CMK (cell line): ENCODE measurements at regions not wholly inside any gene's neighbourhood (a gene's known extent, or its start where the extent isn't known, plus 50 kb on each side); places are given as distances from the start of the nearest gene placed in this dataset.

Experiments used
- DNase-seq: peaks from one replicate; pipeline ENCODE4 v3.0.0-alpha.2; 2010; ENCODE audit warnings: low read depth

DNA sequence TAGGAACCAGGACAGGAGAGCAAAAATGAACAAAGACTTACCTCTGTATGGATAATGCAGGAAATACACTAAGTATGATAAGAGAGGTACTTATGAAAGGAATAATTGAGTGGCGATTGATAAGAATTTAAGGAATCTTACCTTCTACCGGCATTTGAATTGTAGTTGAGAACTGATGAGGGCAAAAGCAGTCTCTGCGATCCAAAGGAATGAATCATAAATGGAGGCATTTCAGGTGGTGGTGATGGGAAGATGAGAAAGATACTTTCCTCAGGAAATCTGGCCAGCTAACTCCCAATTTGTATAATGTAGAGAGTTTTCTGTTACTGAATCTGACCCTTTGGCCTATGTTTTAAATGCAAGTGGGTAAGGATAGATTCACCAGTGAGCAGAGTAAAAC is 71.9 kb upstream of the C11orf87 start:
- DNase-seq, result no peak

DNA sequence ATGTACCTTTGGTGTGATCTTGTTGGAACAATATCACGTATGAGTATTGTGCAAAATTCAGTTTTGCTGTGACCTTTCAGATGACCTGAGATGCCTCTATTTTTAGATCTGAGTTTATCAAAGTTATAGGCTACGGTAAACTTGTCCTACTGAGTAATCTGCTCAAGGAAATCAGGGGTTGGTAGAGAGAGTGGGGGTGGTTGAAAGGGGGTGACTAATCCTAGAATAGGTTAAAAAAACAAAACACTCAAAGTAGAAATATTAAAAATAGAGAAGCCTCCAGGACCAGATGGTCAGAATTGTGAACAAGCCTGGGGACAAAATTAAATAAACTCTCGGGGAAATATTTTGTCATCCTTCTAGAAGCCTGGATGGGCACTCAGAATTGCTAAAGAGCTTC is 59.9 kb upstream of the C11orf87 start:
- no peak for DNase-seq

DNA sequence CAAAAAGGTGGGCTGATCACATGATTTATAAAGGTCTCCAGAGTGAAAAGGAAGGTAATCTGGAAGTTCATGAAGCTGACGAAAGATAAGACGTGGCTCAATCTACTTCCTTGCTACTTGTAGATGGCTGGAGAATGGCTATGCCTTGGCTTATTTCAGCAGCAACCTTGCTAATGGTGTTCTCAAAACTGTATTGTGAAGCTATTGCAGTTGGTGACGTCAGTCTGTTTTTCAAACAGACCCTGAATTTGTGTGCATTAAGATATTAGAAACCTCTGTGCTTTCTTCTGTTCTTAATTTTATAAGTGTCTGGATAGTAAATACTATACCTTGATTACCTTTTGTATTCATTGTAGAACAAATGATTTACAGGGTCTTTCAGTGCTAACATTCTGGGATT is 58.3 kb upstream of the C11orf87 start:
- DNase-seq, result no peak

DNA sequence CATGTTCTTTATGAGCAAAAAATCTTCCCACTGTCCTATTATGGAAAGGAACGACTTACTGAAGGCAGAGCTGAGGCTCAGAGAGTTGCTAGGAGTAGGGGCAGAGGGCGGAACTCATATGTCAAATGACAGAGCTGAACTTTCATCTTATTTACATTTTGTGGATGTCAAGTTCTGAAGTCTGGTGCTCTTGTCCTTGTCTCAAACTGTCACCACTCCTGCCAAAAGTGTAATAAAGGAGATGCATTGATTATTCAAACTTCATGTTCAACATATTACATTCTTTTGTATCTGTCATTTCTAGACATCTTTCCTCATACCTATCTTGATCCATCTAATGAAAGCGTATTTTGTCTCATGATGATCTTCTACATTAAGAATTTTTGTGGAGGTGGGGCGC is 57.1 kb upstream of the C11orf87 start:
- no peak for DNase-seq

DNA sequence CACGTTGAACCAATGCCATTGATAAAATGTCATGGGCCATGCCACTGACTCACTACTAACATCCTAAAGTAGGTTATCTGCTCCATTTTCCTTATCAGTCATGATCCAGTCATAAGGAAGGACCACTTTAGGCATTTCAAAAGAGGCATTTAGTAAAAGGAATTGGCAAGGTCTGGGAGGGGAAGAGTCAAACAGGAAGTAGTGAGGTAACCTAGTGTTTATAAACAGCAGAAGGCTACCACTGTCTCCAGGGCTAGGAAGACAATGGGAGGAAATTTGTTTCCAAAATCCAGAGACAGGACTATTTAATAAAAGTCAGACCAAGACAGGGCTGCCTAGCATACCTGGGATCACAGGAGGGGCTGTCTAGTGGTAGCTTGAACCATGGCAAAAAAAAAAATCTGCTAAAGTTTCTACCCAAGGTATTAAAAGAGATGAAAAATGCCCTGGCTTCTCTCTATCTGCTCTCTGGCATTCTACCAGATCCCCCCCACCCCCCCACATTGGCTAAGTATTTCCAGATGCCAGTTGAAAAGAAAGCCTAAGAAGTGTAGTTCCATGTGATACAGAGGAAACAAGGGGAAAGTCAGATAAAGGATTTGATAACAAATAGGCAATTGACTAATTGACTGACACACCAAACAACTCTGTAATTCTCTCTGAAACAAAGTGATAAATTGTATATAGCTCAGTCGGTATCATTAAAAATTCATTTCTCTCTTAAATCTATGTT is 50.4 kb upstream of the C11orf87 start:
- no peak for DNase-seq
